ENCODE measurements at regions not wholly inside any gene's neighbourhood (a gene's known extent, or its start where the extent isn't known, plus 50 kb on each side); places are given as distances from the start of the nearest gene placed in this dataset.
"Not testable (repeated sequence)": the region's sequence is repeated elsewhere in the genome, so short reads cannot be mapped to it uniquely, and the experiment has no call there.

GRCh38 chr21:27769763-27770162, 802.9 kb upstream of the ADAMTS5 start:
- no peak for DNase-seq (ENCODE audit: low spot score)

GRCh38 chr21:27768046-27768637, 801.3 kb upstream of the ADAMTS5 start:
- DNase-seq (ENCODE audit: low spot score): not testable (repeated sequence)

- DNase-seq (ENCODE audit: low spot score): no peak
Measured at GRCh38 chr21:27764056-27764455, 797.2 kb upstream of the ADAMTS5 start.

- DNase-seq (ENCODE audit: low spot score): no peak
Measured at GRCh38 chr21:27761623-27762022, 794.7 kb upstream of the ADAMTS5 start.

GRCh38 chr21:27759820-27760219, 792.9 kb upstream of the ADAMTS5 start:
- no peak for DNase-seq (ENCODE audit: low spot score)

GRCh38 chr21:27759091-27759659, 792.3 kb upstream of the ADAMTS5 start:
- DNase-seq (ENCODE audit: low spot score): peak; percentile 14

- DNase-seq (ENCODE audit: low spot score): no peak
Measured at GRCh38 chr21:27756191-27756590, 789.3 kb upstream of the ADAMTS5 start.

- no peak for DNase-seq (ENCODE audit: low spot score)
Measured at GRCh38 chr21:27743971-27744564, 777.2 kb upstream of the ADAMTS5 start.

- no peak for DNase-seq (ENCODE audit: low spot score)
Measured at GRCh38 chr21:27741736-27742135, 774.8 kb upstream of the ADAMTS5 start.

GRCh38 chr21:27740084-27740483, 773.2 kb upstream of the ADAMTS5 start:
- DNase-seq (ENCODE audit: low spot score): no peak

GRCh38 chr21:27739187-27739586, 772.3 kb upstream of the ADAMTS5 start:
- DNase-seq (ENCODE audit: low spot score): no peak

GRCh38 chr21:27735699-27736098, 768.8 kb upstream of the ADAMTS5 start:
- no peak for DNase-seq (ENCODE audit: low spot score)

- peak; percentile 16 for DNase-seq (ENCODE audit: low spot score)
Measured at GRCh38 chr21:27734146-27734545, 767.3 kb upstream of the ADAMTS5 start.

- DNase-seq (ENCODE audit: low spot score): no peak
Measured at GRCh38 chr21:27725916-27726315, 759.0 kb upstream of the ADAMTS5 start.

GRCh38 chr21:27722095-27722494, 755.2 kb upstream of the ADAMTS5 start:
- no peak for DNase-seq (ENCODE audit: low spot score)

- no peak for DNase-seq (ENCODE audit: low spot score)
Measured at GRCh38 chr21:27721675-27722074, 754.8 kb upstream of the ADAMTS5 start.

GRCh38 chr21:27719226-27719625, 752.3 kb upstream of the ADAMTS5 start:
- DNase-seq (ENCODE audit: low spot score): no peak

- no peak for DNase-seq (ENCODE audit: low spot score)
Measured at GRCh38 chr21:27715131-27715530, 748.2 kb upstream of the ADAMTS5 start.

GRCh38 chr21:27713154-27714109, 746.5 kb upstream of the ADAMTS5 start:
- no peak for DNase-seq (ENCODE audit: low spot score)

GRCh38 chr21:27704567-27705166, 737.8 kb upstream of the ADAMTS5 start:
- no peak for DNase-seq (ENCODE audit: low spot score)

GRCh38 chr21:27703791-27704190, 736.9 kb upstream of the ADAMTS5 start:
- DNase-seq (ENCODE audit: low spot score): peak; percentile 31

- DNase-seq (ENCODE audit: low spot score): peak; percentile 77
Measured at GRCh38 chr21:27700974-27701614, 734.2 kb upstream of the ADAMTS5 start.
